CD4-positive, CD25-positive, alpha-beta regulatory T cell (primary cell): ENCODE measurements at regions not wholly inside any gene's neighbourhood (a gene's known extent, or its start where the extent isn't known, plus 50 kb on each side); places are given as distances from the start of the nearest gene placed in this dataset.
A peak's percentile ranks its signal among the peaks of the same experiment; 100 is the strongest.

ENCODE experiments used
- ATAC-seq, 2 donors: fragments of 150-1000 bp; cut with Tn5 transposase; one replicate each; pipeline ENCODE4 v1.10.0; 2021; ENCODE audit warnings: low read depth in 2 of 2, moderate number of reproducible peaks in 2 of 2, moderate library complexity in 1 of 2
- DNase-seq, 3 donors: peaks; one replicate each; pipeline versions ENCODE4 v3.0.0 to v3.0.0-alpha.2; 2012 to 2022; ENCODE audit warnings: mixed read lengths in 1 of 3
- H3K27ac ChIP-seq: one replicate; pipeline ENCODE4 v1.7.0; 2013; ENCODE audit warnings: mild to moderate bottlenecking, low read length; ENCODE audit not compliant: insufficient read depth, poor library complexity, severe bottlenecking
- H3K27me3 ChIP-seq: one replicate; pipeline ENCODE4 v1.7.0; 2013; ENCODE audit warnings: low read length; ENCODE audit not compliant: control insufficient read depth, insufficient read depth
- H3K36me3 ChIP-seq: one replicate; pipeline ENCODE4 v1.7.0; 2013; ENCODE audit warnings: mild to moderate bottlenecking, low read length, moderate library complexity; ENCODE audit not compliant: control insufficient read depth, insufficient read depth
- H3K4me1 ChIP-seq: 2 replicates; pipeline ENCODE4 v1.7.0; 2013; ENCODE audit warnings: mild to moderate bottlenecking, low read length; ENCODE audit not compliant: insufficient read depth, control insufficient read depth, poor library complexity, severe bottlenecking
- H3K4me3 ChIP-seq: one replicate; pipeline ENCODE4 v1.7.0; 2013; ENCODE audit warnings: low read depth, mild to moderate bottlenecking, low read length, moderate library complexity
- H3K9me3 ChIP-seq, 2 experiments: 1 replicate in 1 of 2; 2 replicates in 1 of 2; pipeline ENCODE4 v1.7.0; 2013; ENCODE audit warnings: low read length in 2 of 2, mild to moderate bottlenecking in 1 of 2, moderate library complexity in 1 of 2; ENCODE audit not compliant: control insufficient read depth in 2 of 2
- H3K27ac Mint-ChIP-seq, 3 donors: one replicate each; pipeline ENCODE4 v1.8.0; 2020 to 2022; ENCODE audit warnings: mild to moderate bottlenecking in 3 of 3, mixed read lengths in 3 of 3, moderate library complexity in 2 of 3
- H3K27me3 Mint-ChIP-seq: one replicate; pipeline ENCODE4 v1.8.0; 2022; ENCODE audit warnings: mild to moderate bottlenecking, mixed read lengths
- H3K36me3 Mint-ChIP-seq: one replicate; pipeline ENCODE4 v1.8.0; 2020; ENCODE audit warnings: mixed read lengths
- H3K4me1 Mint-ChIP-seq, 4 donors: one replicate each; pipeline ENCODE4 v1.8.0; 2020 to 2022; ENCODE audit warnings: mixed read lengths in 4 of 4, mild to moderate bottlenecking in 1 of 4
- H3K4me3 Mint-ChIP-seq, 4 donors: one replicate each; pipeline ENCODE4 v1.8.0; 2020 to 2022; ENCODE audit warnings: mild to moderate bottlenecking in 4 of 4, mixed read lengths in 4 of 4, moderate library complexity in 3 of 4
- H3K9me3 Mint-ChIP-seq, 7 donors: one replicate each; pipeline ENCODE4 v1.8.0; 2020 to 2022; ENCODE audit warnings: mixed read lengths in 7 of 7, mild to moderate bottlenecking in 3 of 7, moderate library complexity in 2 of 7

GRCh38 chr18:41036346-41036745, 918.7 kb upstream of the PIK3C3 start:
- ATAC-seq (no peak), DNase-seq (no peak)
- Histone ChIP-seq H3K36me3 (no peaks in the 10 kb centered on the region), H3K4me1 (no peaks in the 10 kb centered on the region), H3K27me3 (no peaks in the 10 kb centered on the region), H3K4me3 (no peak overlapping the region), H3K9me3 (no peaks in the 10 kb centered on the region), H3K27ac (no peak overlapping the region)
- Mint-ChIP-seq H3K27me3 (no peaks in the 10 kb centered on the region), H3K9me3 (peaks cover 2 to 20% (median 8%) of the 10 kb centered on the region in 7 donors), H3K4me3 (no peak overlapping the region), H3K4me1 (no peaks in the 10 kb centered on the region), H3K36me3 (no peaks in the 10 kb centered on the region), H3K27ac (no peak overlapping the region)

GRCh38 chr18:41034413-41034812, 920.6 kb upstream of the PIK3C3 start:
- no peaks in the 10 kb centered on the region for H3K36me3 Mint-ChIP-seq
- H3K4me3 ChIP-seq = no peak overlapping the region
- no peaks in the 10 kb centered on the region for H3K4me1 ChIP-seq
- ATAC-seq = no peak
- no peaks in the 10 kb centered on the region for H3K27me3 ChIP-seq
- H3K27me3 Mint-ChIP-seq = no peaks in the 10 kb centered on the region
- no peaks in the 10 kb centered on the region for H3K9me3 ChIP-seq
- H3K9me3 Mint-ChIP-seq = peaks cover 0 to 23% (median 12%) of the 10 kb centered on the region in 7 donors
- H3K27ac ChIP-seq = no peak overlapping the region
- no peaks in the 10 kb centered on the region for H3K4me1 Mint-ChIP-seq
- H3K36me3 ChIP-seq = no peaks in the 10 kb centered on the region
- no peak for DNase-seq
- H3K27ac Mint-ChIP-seq = no peak overlapping the region
- H3K4me3 Mint-ChIP-seq = no peak overlapping the region

GRCh38 chr18:41025666-41026065, 929.4 kb upstream of the PIK3C3 start:
- Mint-ChIP-seq H3K36me3 (no peaks in the 10 kb centered on the region), H3K27ac (peak overlapping the region in 1 of 3 donors; percentile 56), H3K4me3 (no peak overlapping the region), H3K27me3 (no peaks in the 10 kb centered on the region), H3K4me1 (no peaks in the 10 kb centered on the region), H3K9me3 (peaks cover 0 to 16% (median 3%) of the 10 kb centered on the region in 7 donors)
- Histone ChIP-seq H3K9me3 (peaks cover 0 to 6% of the 10 kb centered on the region in 2 experiments), H3K36me3 (no peaks in the 10 kb centered on the region), H3K4me1 (no peaks in the 10 kb centered on the region), H3K27ac (no peak overlapping the region), H3K4me3 (no peak overlapping the region), H3K27me3 (no peaks in the 10 kb centered on the region)
- no peak for ATAC-seq
- no peak for DNase-seq

GRCh38 chr18:41024792-41025191, 930.2 kb upstream of the PIK3C3 start:
- Mint-ChIP-seq H3K4me3 (no peak overlapping the region), H3K9me3 (peaks cover 0 to 13% (median 3%) of the 10 kb centered on the region in 7 donors), H3K36me3 (no peaks in the 10 kb centered on the region), H3K27me3 (no peaks in the 10 kb centered on the region), H3K4me1 (no peaks in the 10 kb centered on the region), H3K27ac (no peak overlapping the region)
- H3K9me3 ChIP-seq = peaks cover 0 to 6% of the 10 kb centered on the region in 2 experiments
- H3K4me1 ChIP-seq = no peaks in the 10 kb centered on the region
- ATAC-seq (no peak), DNase-seq (no peak)
- H3K27me3 ChIP-seq = no peaks in the 10 kb centered on the region
- no peak overlapping the region for H3K27ac ChIP-seq
- H3K36me3 ChIP-seq = no peaks in the 10 kb centered on the region
- no peak overlapping the region for H3K4me3 ChIP-seq

- DNase-seq = no peak
- no peaks in the 10 kb centered on the region for H3K27me3 Mint-ChIP-seq
- no peak overlapping the region for H3K27ac ChIP-seq
- H3K9me3 Mint-ChIP-seq = peaks cover 0 to 16% (median 3%) of the 10 kb centered on the region in 7 donors
- H3K4me3 Mint-ChIP-seq = no peak overlapping the region
- no peaks in the 10 kb centered on the region for H3K36me3 ChIP-seq
- no peak overlapping the region for H3K4me3 ChIP-seq
- H3K27me3 ChIP-seq = no peaks in the 10 kb centered on the region
- no peaks in the 10 kb centered on the region for H3K36me3 Mint-ChIP-seq
- ATAC-seq = no peak
- peaks cover 0 to 6% of the 10 kb centered on the region in 2 experiments for H3K9me3 ChIP-seq
- H3K4me1 ChIP-seq = no peaks in the 10 kb centered on the region
- no peaks in the 10 kb centered on the region for H3K4me1 Mint-ChIP-seq
- no peak overlapping the region for H3K27ac Mint-ChIP-seq
These were observed 932.5 kb upstream of the PIK3C3 start for GRCh38 chr18:41022484-41022883.

GRCh38 chr18:41021089-41021488, 933.9 kb upstream of the PIK3C3 start:
- ATAC-seq = no peak
- Histone ChIP-seq H3K4me3 (no peak overlapping the region), H3K4me1 (no peaks in the 10 kb centered on the region), H3K9me3 (peaks cover 0 to 4% of the 10 kb centered on the region in 2 experiments), H3K36me3 (no peaks in the 10 kb centered on the region), H3K27ac (no peak overlapping the region), H3K27me3 (no peaks in the 10 kb centered on the region)
- Mint-ChIP-seq H3K27ac (no peak overlapping the region), H3K4me1 (no peaks in the 10 kb centered on the region), H3K36me3 (no peaks in the 10 kb centered on the region), H3K9me3 (peaks cover 0 to 23% (median 3%) of the 10 kb centered on the region in 7 donors), H3K27me3 (no peaks in the 10 kb centered on the region), H3K4me3 (no peak overlapping the region)
- no peak for DNase-seq

GRCh38 chr18:41012194-41012593, 942.8 kb upstream of the PIK3C3 start:
- Histone ChIP-seq H3K27ac (no peak overlapping the region), H3K36me3 (no peaks in the 10 kb centered on the region), H3K4me1 (no peaks in the 10 kb centered on the region), H3K9me3 (peaks cover 0 to 5% of the 10 kb centered on the region in 2 experiments), H3K4me3 (no peak overlapping the region), H3K27me3 (no peaks in the 10 kb centered on the region)
- Mint-ChIP-seq H3K9me3 (peaks cover 0 to 32% (median 6%) of the 10 kb centered on the region in 7 donors), H3K27me3 (no peaks in the 10 kb centered on the region), H3K4me3 (no peak overlapping the region), H3K27ac (no peak overlapping the region), H3K4me1 (no peaks in the 10 kb centered on the region), H3K36me3 (no peaks in the 10 kb centered on the region)
- ATAC-seq (no peak), DNase-seq (no peak)

GRCh38 chr18:41009926-41010325, 945.1 kb upstream of the PIK3C3 start:
- no peaks in the 10 kb centered on the region for H3K27me3 Mint-ChIP-seq
- Histone ChIP-seq H3K4me1 (no peaks in the 10 kb centered on the region), H3K4me3 (no peak overlapping the region), H3K27me3 (no peaks in the 10 kb centered on the region), H3K27ac (no peak overlapping the region), H3K36me3 (no peaks in the 10 kb centered on the region), H3K9me3 (no peaks in the 10 kb centered on the region)
- peaks cover 0 to 22% (median 7%) of the 10 kb centered on the region in 7 donors for H3K9me3 Mint-ChIP-seq
- ATAC-seq (no peak), DNase-seq (no peak)
- no peak overlapping the region for H3K4me3 Mint-ChIP-seq
- no peaks in the 10 kb centered on the region for H3K36me3 Mint-ChIP-seq
- H3K4me1 Mint-ChIP-seq = no peaks in the 10 kb centered on the region
- no peak overlapping the region for H3K27ac Mint-ChIP-seq
